SK-N-SH (cell line): ENCODE measurements at regions not wholly inside any gene's neighbourhood (a gene's known extent, or its start where the extent isn't known, plus 50 kb on each side); places are given as distances from the start of the nearest gene placed in this dataset.

Experiments
- CTCF ChIA-PET: fragments of 300-600, 350-600 bp; formaldehyde crosslinking; extraction: SDS; loops from one replicate; lab custom pipeline; 2021; lab: Yijun Ruan, JAX
- POLR2A ChIA-PET: fragments of 350-600 bp; sonication (Branson Sonifier 250); formaldehyde crosslinking; extraction: SDS; loops from one replicate; lab custom pipeline; 2020; ENCODE audit warnings: antibody characterized with exemption, inconsistent platforms; lab: Yijun Ruan, JAX
- DNase-seq: peaks from one replicate; pipeline ENCODE4 v3.0.0; 2012
- H2AFZ ChIP-seq: fragments of 200-600 bp; sonication (generic); 2 replicates; pipeline ENCODE4 v1.8.1; 2016; ENCODE audit warnings: antibody characterized with exemption, mild to moderate bottlenecking, low read depth
- H3F3A ChIP-seq: fragments of 200-600 bp; sonication (generic); replicated peaks from 2 replicates; pipeline ENCODE3; 2016; ENCODE audit warnings: antibody characterized with exemption, mild to moderate bottlenecking; ENCODE audit not compliant: insufficient read depth
- H3K27ac ChIP-seq, 2 experiments: fragments of 200-500 bp in 1 of 2; fragments of 200-600 bp in 1 of 2; sonication (Bioruptor generic) in 1 of 2; sonication (generic), shearing (Covaris generic) in 1 of 2; 2 replicates each; pipeline versions ENCODE4 v1.5.1 to v1.6.1; 2014 to 2016; ENCODE audit warnings: low read depth in 2 of 2, inconsistent platforms in 1 of 2, low read length in 1 of 2, mild to moderate bottlenecking in 1 of 2, mixed read lengths in 1 of 2
- H3K27me3 ChIP-seq: fragments of 200-600 bp; sonication (generic), shearing (Covaris generic); 2 replicates; pipeline ENCODE4 v1.6.1; 2016; ENCODE audit warnings: mixed run types; ENCODE audit not compliant: insufficient read depth
- H3K36me3 ChIP-seq, 2 experiments: fragments of 200-500 bp in 1 of 2; fragments of 200-600 bp in 1 of 2; sonication (Bioruptor generic) in 1 of 2; sonication (generic) in 1 of 2; replicated peaks in 1 of 2; 2 replicates each; pipeline versions ENCODE3 to v1.5.1; 2014 to 2016; ENCODE audit warnings: low read length in 1 of 2, mild to moderate bottlenecking in 1 of 2; ENCODE audit not compliant: insufficient read depth in 2 of 2, control insufficient read depth in 1 of 2
- H3K4me1 ChIP-seq, 2 experiments: fragments of 200-500 bp in 1 of 2; fragments of 200-600 bp in 1 of 2; sonication (Bioruptor generic) in 1 of 2; sonication (generic), shearing (Covaris generic) in 1 of 2; 2 replicates each; pipeline versions ENCODE4 v1.5.1 to v1.6.1; 2014 to 2016; ENCODE audit warnings: low read depth in 1 of 2, low read length in 1 of 2, mixed run types in 1 of 2; ENCODE audit not compliant: insufficient read depth in 2 of 2, control insufficient read depth in 1 of 2
- H3K4me2 ChIP-seq: fragments of 200-600 bp; sonication (generic), shearing (Covaris generic); 2 replicates; pipeline ENCODE4 v1.6.1; 2017; ENCODE audit warnings: mixed run types
- H3K4me3 ChIP-seq, 2 experiments: fragments of 200-500 bp in 1 of 2; fragments of 200-600 bp in 1 of 2; sonication (Bioruptor generic) in 1 of 2; sonication (generic), shearing (Covaris generic) in 1 of 2; 2 replicates each; pipeline versions ENCODE4 v1.5.1 to v1.8.1; 2014 to 2016; ENCODE audit warnings: low read depth in 2 of 2, inconsistent platforms in 1 of 2, low read length in 1 of 2, mild to moderate bottlenecking in 1 of 2, mixed read lengths in 1 of 2, moderate library complexity in 1 of 2
- H3K79me2 ChIP-seq: fragments of 200-600 bp; sonication (generic); 2 replicates; pipeline ENCODE4 v1.8.1; 2017; ENCODE audit warnings: mild to moderate bottlenecking; ENCODE audit not compliant: insufficient read depth
- H3K9ac ChIP-seq: fragments of 200-600 bp; sonication (generic); 2 replicates; pipeline ENCODE4 v1.6.1; 2017; ENCODE audit warnings: mixed run types
- H3K9me2 ChIP-seq: fragments of 200-600 bp; sonication (generic); 2 replicates; pipeline ENCODE4 v1.6.1; 2017; ENCODE audit warnings: mixed run types
- H3K9me3 ChIP-seq: fragments of 200-600 bp; sonication (generic); 2 replicates; pipeline ENCODE4 v1.6.1; 2017; ENCODE audit warnings: mixed run types, mild to moderate bottlenecking, moderate library complexity
- H4K20me1 ChIP-seq: fragments of 200-600 bp; sonication (generic); 2 replicates; pipeline ENCODE4 v1.6.1; 2017; ENCODE audit warnings: mild to moderate bottlenecking, mixed run types; ENCODE audit not compliant: insufficient read depth
- ELF1 ChIP-seq: IDR thresholded peaks from 2 replicates; pipeline ENCODE4 v1.4.0; 2012
- FOSL2 ChIP-seq: IDR thresholded peaks from 2 replicates; pipeline ENCODE4 v1.4.0; 2012; ENCODE audit warnings: low read depth, mild to moderate bottlenecking, moderate library complexity, borderline replicate concordance
- FOXJ3 ChIP-seq: sonication (generic); formaldehyde crosslinking; IDR thresholded peaks from 2 replicates; pipeline ENCODE4 v1.5.1; 2020; ENCODE audit warnings: mild to moderate bottlenecking, missing genetic modification reagents
- GATA2 ChIP-seq: sonication (generic); formaldehyde crosslinking; IDR thresholded peaks from 2 replicates; pipeline ENCODE4 v1.5.0; 2020; ENCODE audit warnings: mild to moderate bottlenecking, missing genetic modification reagents
- JUND ChIP-seq: IDR thresholded peaks from 2 replicates; pipeline ENCODE4 v1.4.0; 2012
- MXI1 ChIP-seq: IDR thresholded peaks from 2 replicates; pipeline ENCODE4 v1.6.1; 2012; ENCODE audit warnings: mild to moderate bottlenecking, low read depth, low read length, improper control_type of control experiment
- NFIC ChIP-seq: IDR thresholded peaks from 2 replicates; pipeline ENCODE4 v1.4.0; 2012; ENCODE audit warnings: borderline replicate concordance
- NRF1 ChIP-seq: IDR thresholded peaks from 2 replicates; pipeline ENCODE4 v1.6.1; 2012; ENCODE audit warnings: low read depth, mild to moderate bottlenecking, low read length
- RAD21 ChIP-seq: IDR thresholded peaks from 2 replicates; pipeline ENCODE4 v1.6.1; 2012; ENCODE audit warnings: mild to moderate bottlenecking, low read length
- SMC3 ChIP-seq: IDR thresholded peaks from 2 replicates; pipeline ENCODE4 v1.6.1; 2012; ENCODE audit warnings: low read depth, low read length, improper control_type of control experiment
- TCF12 ChIP-seq: IDR thresholded peaks from 2 replicates; pipeline ENCODE4 v1.4.0; 2012
- TEAD4 ChIP-seq: IDR thresholded peaks from 2 replicates; pipeline ENCODE4 v1.4.0; 2012; ENCODE audit warnings: mild to moderate bottlenecking, borderline replicate concordance; ENCODE audit not compliant: insufficient read depth
- YY1 ChIP-seq: IDR thresholded peaks from 2 replicates; pipeline ENCODE4 v1.4.0; 2012; ENCODE audit warnings: low read depth, mild to moderate bottlenecking
- WGBS: methylation state at CpG from one replicate; pipeline ENCODE4 v1.1.6; 2017; ENCODE audit warnings: low lambda C conversion rate; 5-methylcytosine and 5-hydroxymethylcytosine counted together
- TF ChIP-seq, protein P1 (sequence below): IDR thresholded peaks from 2 replicates; pipeline ENCODE4 v1.6.1; 2012; ENCODE audit warnings: mild to moderate bottlenecking, low read depth, low read length, moderate library complexity
- TF ChIP-seq, protein P2 (sequence below): fragments of 150-350 bp; IDR thresholded peaks from 2 replicates; pipeline ENCODE4 v1.6.1; 2017; ENCODE audit warnings: antibody characterized with exemption, low read length, low read depth, borderline replicate concordance
- TF ChIP-seq, protein P3 (sequence below): IDR thresholded peaks from 2 replicates; pipeline ENCODE4 v1.4.0; 2012; ENCODE audit warnings: low read depth
- TF ChIP-seq, protein P4 (sequence below): IDR thresholded peaks from 2 replicates; pipeline ENCODE4; 2012

DNA sequence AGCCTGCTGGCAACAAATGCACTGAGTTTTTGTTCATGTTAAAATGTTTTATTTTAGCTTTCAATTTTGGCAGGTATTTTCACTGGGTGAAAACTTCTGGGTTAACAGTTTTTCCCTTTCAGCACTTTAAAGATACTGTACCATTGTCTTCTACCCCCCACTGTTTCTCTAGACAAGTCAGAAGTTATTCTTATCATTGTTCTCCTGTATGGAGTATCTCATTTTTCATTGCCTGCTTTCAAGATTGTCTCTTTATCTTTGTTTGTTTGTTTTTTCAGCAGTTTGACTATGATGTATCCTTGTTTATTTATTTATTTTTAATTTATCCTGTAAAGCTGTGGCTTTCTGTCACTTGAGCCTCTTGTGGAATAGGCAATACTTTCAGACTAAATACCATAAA is 277.0 kb downstream of the ICOS start (continued):
- TF ChIP-seq FOSL2 (no peak), NRF1 (no peak), YY1 (no peak)
- TF ChIP-seq, protein P1, sequence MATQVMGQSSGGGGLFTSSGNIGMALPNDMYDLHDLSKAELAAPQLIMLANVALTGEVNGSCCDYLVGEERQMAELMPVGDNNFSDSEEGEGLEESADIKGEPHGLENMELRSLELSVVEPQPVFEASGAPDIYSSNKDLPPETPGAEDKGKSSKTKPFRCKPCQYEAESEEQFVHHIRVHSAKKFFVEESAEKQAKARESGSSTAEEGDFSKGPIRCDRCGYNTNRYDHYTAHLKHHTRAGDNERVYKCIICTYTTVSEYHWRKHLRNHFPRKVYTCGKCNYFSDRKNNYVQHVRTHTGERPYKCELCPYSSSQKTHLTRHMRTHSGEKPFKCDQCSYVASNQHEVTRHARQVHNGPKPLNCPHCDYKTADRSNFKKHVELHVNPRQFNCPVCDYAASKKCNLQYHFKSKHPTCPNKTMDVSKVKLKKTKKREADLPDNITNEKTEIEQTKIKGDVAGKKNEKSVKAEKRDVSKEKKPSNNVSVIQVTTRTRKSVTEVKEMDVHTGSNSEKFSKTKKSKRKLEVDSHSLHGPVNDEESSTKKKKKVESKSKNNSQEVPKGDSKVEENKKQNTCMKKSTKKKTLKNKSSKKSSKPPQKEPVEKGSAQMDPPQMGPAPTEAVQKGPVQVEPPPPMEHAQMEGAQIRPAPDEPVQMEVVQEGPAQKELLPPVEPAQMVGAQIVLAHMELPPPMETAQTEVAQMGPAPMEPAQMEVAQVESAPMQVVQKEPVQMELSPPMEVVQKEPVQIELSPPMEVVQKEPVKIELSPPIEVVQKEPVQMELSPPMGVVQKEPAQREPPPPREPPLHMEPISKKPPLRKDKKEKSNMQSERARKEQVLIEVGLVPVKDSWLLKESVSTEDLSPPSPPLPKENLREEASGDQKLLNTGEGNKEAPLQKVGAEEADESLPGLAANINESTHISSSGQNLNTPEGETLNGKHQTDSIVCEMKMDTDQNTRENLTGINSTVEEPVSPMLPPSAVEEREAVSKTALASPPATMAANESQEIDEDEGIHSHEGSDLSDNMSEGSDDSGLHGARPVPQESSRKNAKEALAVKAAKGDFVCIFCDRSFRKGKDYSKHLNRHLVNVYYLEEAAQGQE, result no peak
- TF ChIP-seq, protein P2, sequence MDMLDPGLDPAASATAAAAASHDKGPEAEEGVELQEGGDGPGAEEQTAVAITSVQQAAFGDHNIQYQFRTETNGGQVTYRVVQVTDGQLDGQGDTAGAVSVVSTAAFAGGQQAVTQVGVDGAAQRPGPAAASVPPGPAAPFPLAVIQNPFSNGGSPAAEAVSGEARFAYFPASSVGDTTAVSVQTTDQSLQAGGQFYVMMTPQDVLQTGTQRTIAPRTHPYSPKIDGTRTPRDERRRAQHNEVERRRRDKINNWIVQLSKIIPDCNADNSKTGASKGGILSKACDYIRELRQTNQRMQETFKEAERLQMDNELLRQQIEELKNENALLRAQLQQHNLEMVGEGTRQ, result no peak

DNA sequence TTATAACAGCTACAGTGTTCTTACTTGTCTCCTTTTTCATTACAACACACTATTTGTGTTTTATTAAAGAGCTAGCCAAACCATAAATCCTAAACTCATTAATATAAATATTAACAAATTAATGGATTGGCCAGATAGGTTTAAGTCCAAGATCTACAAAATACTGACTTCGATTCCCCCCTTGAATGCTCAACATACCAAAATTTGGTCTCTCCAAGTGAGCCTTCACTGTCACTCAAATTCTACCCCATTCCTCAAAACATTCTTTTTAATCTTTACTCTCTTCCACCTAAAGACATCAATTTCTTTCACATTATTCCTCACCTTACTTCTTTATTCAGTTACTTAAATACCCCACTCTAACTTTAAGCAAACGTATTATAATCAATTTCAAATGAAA is 281.5 kb downstream of the ICOS start:
- Histone ChIP-seq H3K4me3 (no peak overlapping the region), H3K36me3 (no peaks in the 10 kb centered on the region), H3K27me3 (no peaks in the 10 kb centered on the region), H3K4me2 (no peak overlapping the region), H3K79me2 (no peaks in the 10 kb centered on the region), H3K27ac (no peak overlapping the region), H4K20me1 (no peaks in the 10 kb centered on the region), H2AFZ (no peak overlapping the region), H3K9me3 (no peaks in the 10 kb centered on the region; the same call in 1 of the 2 replicates), H3F3A (no peaks in the 10 kb centered on the region), H3K4me1 (no peaks in the 10 kb centered on the region), H3K9me2 (no peaks in the 10 kb centered on the region), H3K9ac (no peak overlapping the region)
- no peak for DNase-seq
- POLR2A ChIA-PET, result no interaction called here
- no peak for TF ChIP-seq NFIC
- TF ChIP-seq, protein P1, result no peak
- no peak for TF ChIP-seq TEAD4
- no peak for TF ChIP-seq RAD21
- no peak for TF ChIP-seq NRF1
- TF ChIP-seq, protein P3, sequence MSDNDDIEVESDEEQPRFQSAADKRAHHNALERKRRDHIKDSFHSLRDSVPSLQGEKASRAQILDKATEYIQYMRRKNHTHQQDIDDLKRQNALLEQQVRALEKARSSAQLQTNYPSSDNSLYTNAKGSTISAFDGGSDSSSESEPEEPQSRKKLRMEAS, result no peak
- TF ChIP-seq FOXJ3 (CRISPR knock-in tag), result no peak
- no peak for TF ChIP-seq JUND
- TF ChIP-seq ELF1, result no peak
- no peak for TF ChIP-seq GATA2 (CRISPR knock-in tag)
- no peak for TF ChIP-seq MXI1
- TF ChIP-seq, protein P4, sequence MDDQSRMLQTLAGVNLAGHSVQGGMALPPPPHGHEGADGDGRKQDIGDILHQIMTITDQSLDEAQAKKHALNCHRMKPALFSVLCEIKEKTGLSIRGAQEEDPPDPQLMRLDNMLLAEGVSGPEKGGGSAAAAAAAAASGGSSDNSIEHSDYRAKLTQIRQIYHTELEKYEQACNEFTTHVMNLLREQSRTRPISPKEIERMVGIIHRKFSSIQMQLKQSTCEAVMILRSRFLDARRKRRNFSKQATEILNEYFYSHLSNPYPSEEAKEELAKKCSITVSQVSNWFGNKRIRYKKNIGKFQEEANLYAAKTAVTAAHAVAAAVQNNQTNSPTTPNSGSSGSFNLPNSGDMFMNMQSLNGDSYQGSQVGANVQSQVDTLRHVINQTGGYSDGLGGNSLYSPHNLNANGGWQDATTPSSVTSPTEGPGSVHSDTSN, result no peak
- TF ChIP-seq SMC3, result no peak
- no peak for TF ChIP-seq TCF12
- CTCF ChIA-PET, result no interaction called here
- 14% methylated on average over 2 of the region's 2 CpGs for WGBS
